Activated CD4-positive, alpha-beta T cell treated with anti-CD3 and anti-CD28 coated beads, Interleukin-2, amount 50 U/mL, for 1 hour (primary cell): ENCODE measurements at regions not wholly inside any gene's neighbourhood (a gene's known extent, or its start where the extent isn't known, plus 50 kb on each side); places are given as distances from the start of the nearest gene placed in this dataset.
"Not testable (repeated sequence)": the region's sequence is repeated elsewhere in the genome, so short reads cannot be mapped to it uniquely, and the experiment has no call there.

Experiments
- DNase-seq: peaks from one replicate; pipeline ENCODE4 v3.0.0-alpha.2; 2020

- DNase-seq: no peak
These were observed 246.2 kb downstream of the SOCS6 start for GRCh38 chr18:70535041-70535440.

- DNase-seq: not testable (repeated sequence)
These were observed 236.5 kb downstream of the SOCS6 start for GRCh38 chr18:70525322-70525721.

GRCh38 chr18:70523792-70524182 is 234.9 kb downstream of the SOCS6 start:
- DNase-seq: no peak

- DNase-seq: no peak
These were observed 234.4 kb downstream of the SOCS6 start for GRCh38 chr18:70523035-70523791.

- DNase-seq: no peak
These were observed 233.4 kb downstream of the SOCS6 start for GRCh38 chr18:70522183-70522680.

GRCh38 chr18:70520867-70521266 is 232.0 kb downstream of the SOCS6 start:
- DNase-seq: no peak

- DNase-seq: no peak
These were observed 224.8 kb downstream of the SOCS6 start for GRCh38 chr18:70513502-70514171.

- DNase-seq: no peak
These were observed 219.1 kb downstream of the SOCS6 start for GRCh38 chr18:70507970-70508369.

GRCh38 chr18:70506511-70506910 is 217.7 kb downstream of the SOCS6 start:
- DNase-seq: no peak

GRCh38 chr18:70503060-70503459 is 214.2 kb downstream of the SOCS6 start:
- no peak for DNase-seq

GRCh38 chr18:70501358-70501757 is 212.5 kb downstream of the SOCS6 start:
- no peak for DNase-seq

GRCh38 chr18:70500748-70501147 is 211.9 kb downstream of the SOCS6 start:
- DNase-seq: no peak

- peak; percentile 2 for DNase-seq
These were observed 210.4 kb downstream of the SOCS6 start for GRCh38 chr18:70499218-70499691.

GRCh38 chr18:70496353-70497294 is 207.8 kb downstream of the SOCS6 start:
- no peak for DNase-seq

GRCh38 chr18:70494524-70494923 is 205.7 kb downstream of the SOCS6 start:
- DNase-seq: no peak

- DNase-seq: no peak
These were observed 204.6 kb downstream of the SOCS6 start for GRCh38 chr18:70493461-70493860.

- DNase-seq: peak; percentile 46
These were observed 203.0 kb downstream of the SOCS6 start for GRCh38 chr18:70491734-70492348.

- peak; percentile 16 for DNase-seq
These were observed 201.4 kb downstream of the SOCS6 start for GRCh38 chr18:70489986-70490933.

GRCh38 chr18:70489571-70489970 is 200.7 kb downstream of the SOCS6 start:
- DNase-seq: no peak

- DNase-seq: no peak
These were observed 181.1 kb downstream of the SOCS6 start for GRCh38 chr18:70469916-70470315.

GRCh38 chr18:70468861-70469547 is 180.2 kb downstream of the SOCS6 start:
- no peak for DNase-seq
